Osteocyte (in vitro differentiated cells): ENCODE measurements at regions not wholly inside any gene's neighbourhood (a gene's known extent, or its start where the extent isn't known, plus 50 kb on each side); places are given as distances from the start of the nearest gene placed in this dataset.

Experiments used
- DNase-seq: peaks from one replicate; pipeline ENCODE4 v3.0.0; 2021; ENCODE audit warnings: mixed read lengths; ENCODE audit not compliant: unreplicated experiment; ENCODE audit errors: extremely low spot score
- H3K27ac Mint-ChIP-seq: one replicate; pipeline ENCODE4 v1.8.0; 2021; ENCODE audit warnings: mild to moderate bottlenecking, mixed read lengths; ENCODE audit not compliant: unreplicated experiment
- H3K27me3 Mint-ChIP-seq: one replicate; pipeline ENCODE4 v1.8.0; 2021; ENCODE audit warnings: mixed read lengths; ENCODE audit not compliant: unreplicated experiment
- H3K36me3 Mint-ChIP-seq: one replicate; pipeline ENCODE4 v1.8.0; 2021; ENCODE audit warnings: mixed read lengths; ENCODE audit not compliant: unreplicated experiment
- H3K4me1 Mint-ChIP-seq: one replicate; pipeline ENCODE4 v1.8.0; 2021; ENCODE audit warnings: mixed read lengths; ENCODE audit not compliant: unreplicated experiment
- H3K4me3 Mint-ChIP-seq: one replicate; pipeline ENCODE4 v1.8.0; 2021; ENCODE audit warnings: mild to moderate bottlenecking, moderate library complexity, mixed read lengths; ENCODE audit not compliant: unreplicated experiment
- H3K9me3 Mint-ChIP-seq: one replicate; pipeline ENCODE4 v1.8.0; 2021; ENCODE audit warnings: mixed read lengths; ENCODE audit not compliant: unreplicated experiment
- TF ChIP-seq, protein P1 (sequence below): fragments of 200-600 bp; sonication (generic); IDR thresholded peaks from 2 replicates; pipeline ENCODE4 v1.5.0; 2021; ENCODE audit warnings: antibody characterized with exemption, mild to moderate bottlenecking, moderate library complexity

DNA sequence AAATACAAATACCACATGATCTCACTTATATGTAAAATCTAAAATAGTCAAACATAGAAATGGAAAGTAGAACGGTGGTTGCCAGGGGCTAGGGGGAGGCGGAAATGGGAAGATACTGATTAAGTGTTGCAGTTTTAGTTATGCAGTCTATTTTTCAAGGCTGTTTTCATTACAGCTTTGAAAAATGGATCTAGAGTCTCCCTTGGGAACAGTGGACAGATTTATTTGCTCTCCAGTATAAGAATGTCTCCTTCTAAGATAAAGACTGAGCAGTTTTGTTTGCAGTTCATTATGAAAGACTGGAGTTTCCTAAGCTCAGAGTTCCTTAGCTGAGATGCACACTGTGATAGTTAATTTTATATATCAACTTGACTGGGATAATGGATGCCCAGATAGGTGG, 202.5 kb downstream of the KLHL28 start:
- no peaks in the 10 kb centered on the region for H3K36me3 Mint-ChIP-seq
- TF ChIP-seq, protein P1, sequence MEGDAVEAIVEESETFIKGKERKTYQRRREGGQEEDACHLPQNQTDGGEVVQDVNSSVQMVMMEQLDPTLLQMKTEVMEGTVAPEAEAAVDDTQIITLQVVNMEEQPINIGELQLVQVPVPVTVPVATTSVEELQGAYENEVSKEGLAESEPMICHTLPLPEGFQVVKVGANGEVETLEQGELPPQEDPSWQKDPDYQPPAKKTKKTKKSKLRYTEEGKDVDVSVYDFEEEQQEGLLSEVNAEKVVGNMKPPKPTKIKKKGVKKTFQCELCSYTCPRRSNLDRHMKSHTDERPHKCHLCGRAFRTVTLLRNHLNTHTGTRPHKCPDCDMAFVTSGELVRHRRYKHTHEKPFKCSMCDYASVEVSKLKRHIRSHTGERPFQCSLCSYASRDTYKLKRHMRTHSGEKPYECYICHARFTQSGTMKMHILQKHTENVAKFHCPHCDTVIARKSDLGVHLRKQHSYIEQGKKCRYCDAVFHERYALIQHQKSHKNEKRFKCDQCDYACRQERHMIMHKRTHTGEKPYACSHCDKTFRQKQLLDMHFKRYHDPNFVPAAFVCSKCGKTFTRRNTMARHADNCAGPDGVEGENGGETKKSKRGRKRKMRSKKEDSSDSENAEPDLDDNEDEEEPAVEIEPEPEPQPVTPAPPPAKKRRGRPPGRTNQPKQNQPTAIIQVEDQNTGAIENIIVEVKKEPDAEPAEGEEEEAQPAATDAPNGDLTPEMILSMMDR = no peak
- H3K27me3 Mint-ChIP-seq = no peaks in the 10 kb centered on the region
- no peak for DNase-seq
- H3K9me3 Mint-ChIP-seq = no peaks in the 10 kb centered on the region
- no peak overlapping the region for H3K4me3 Mint-ChIP-seq
- no peaks in the 10 kb centered on the region for H3K4me1 Mint-ChIP-seq
- H3K27ac Mint-ChIP-seq = no peak overlapping the region

DNA sequence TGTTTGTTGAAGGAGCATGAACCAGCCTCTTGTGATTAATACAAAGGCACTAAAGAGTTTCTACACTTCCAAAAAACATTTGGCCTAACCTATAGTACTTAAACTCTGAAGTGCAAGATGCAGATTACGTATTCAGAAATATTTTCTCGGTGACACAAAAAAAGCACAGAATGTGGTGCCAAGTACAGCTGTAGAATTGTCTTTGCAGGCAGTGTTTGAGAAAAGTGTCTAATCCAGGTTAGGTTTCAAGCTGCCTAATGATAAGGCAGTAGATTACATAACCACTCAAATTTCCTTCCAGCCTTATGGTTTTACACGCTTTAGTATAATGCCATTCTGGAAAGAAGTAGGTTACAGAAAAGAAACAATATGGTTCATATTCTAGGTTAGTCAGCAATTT, 205.2 kb downstream of the KLHL28 start:
- H3K27me3 Mint-ChIP-seq = no peaks in the 10 kb centered on the region
- H3K36me3 Mint-ChIP-seq = no peaks in the 10 kb centered on the region
- no peak overlapping the region for H3K4me3 Mint-ChIP-seq
- H3K9me3 Mint-ChIP-seq = no peaks in the 10 kb centered on the region
- H3K27ac Mint-ChIP-seq = no peak overlapping the region
- no peaks in the 10 kb centered on the region for H3K4me1 Mint-ChIP-seq
- TF ChIP-seq, protein P1 = no peak
- DNase-seq = no peak

DNA sequence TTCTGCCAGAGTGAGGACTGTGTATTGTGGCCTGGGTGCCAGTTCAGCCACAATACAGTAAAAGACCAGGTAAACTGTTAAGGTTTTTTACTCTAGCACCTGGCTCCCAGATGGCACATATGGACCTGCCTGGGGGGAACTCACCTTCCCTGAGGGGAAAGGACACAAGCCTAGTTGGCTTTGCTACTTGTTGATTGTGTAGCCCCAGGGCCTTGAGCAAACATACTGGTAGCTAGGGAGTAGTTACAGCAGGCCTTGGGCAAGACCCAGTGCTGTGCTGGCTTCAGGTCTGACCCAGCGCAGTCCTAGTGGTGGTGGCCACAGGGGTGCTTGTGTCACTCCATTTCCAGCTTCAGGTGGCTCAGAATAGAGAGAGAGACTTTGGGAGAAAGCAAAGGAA, 216.4 kb downstream of the KLHL28 start:
- Mint-ChIP-seq H3K4me3 (no peak overlapping the region), H3K27me3 (no peaks in the 10 kb centered on the region), H3K4me1 (no peaks in the 10 kb centered on the region), H3K27ac (no peak overlapping the region), H3K9me3 (peaks cover 13% of the 10 kb centered on the region), H3K36me3 (no peaks in the 10 kb centered on the region)
- DNase-seq = no peak
- TF ChIP-seq, protein P1 = no peak

DNA sequence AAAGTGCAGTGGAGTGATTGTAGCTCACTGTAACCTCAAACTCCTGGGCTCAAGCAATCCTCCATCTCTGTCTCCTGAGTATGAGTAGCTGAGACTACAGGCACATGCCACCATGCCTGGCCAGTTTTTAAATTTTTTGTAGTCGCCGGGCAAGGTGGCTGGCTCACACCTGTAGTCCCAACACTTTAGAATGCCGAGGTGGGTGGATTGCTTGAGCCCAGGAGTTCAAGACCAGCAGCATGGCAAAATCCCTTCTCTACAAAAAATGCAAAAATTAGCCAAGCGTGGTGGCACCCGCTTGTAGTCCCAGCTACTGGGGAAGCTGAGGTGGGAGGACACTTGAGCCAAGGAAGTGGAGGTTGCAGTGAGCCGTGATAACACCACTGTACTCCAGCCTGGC, 219.5 kb downstream of the KLHL28 start:
- TF ChIP-seq, protein P1 = no peak
- peaks cover 13% of the 10 kb centered on the region for H3K9me3 Mint-ChIP-seq
- no peaks in the 10 kb centered on the region for H3K27me3 Mint-ChIP-seq
- DNase-seq = no peak
- no peak overlapping the region for H3K27ac Mint-ChIP-seq
- H3K4me1 Mint-ChIP-seq = no peaks in the 10 kb centered on the region
- H3K4me3 Mint-ChIP-seq = no peak overlapping the region
- H3K36me3 Mint-ChIP-seq = no peaks in the 10 kb centered on the region

GRCh38 chr14:44741431-44741830, 220.3 kb downstream of the KLHL28 start:
- Mint-ChIP-seq H3K27me3 (no peaks in the 10 kb centered on the region), H3K4me1 (no peaks in the 10 kb centered on the region), H3K9me3 (peaks cover 13% of the 10 kb centered on the region), H3K36me3 (no peaks in the 10 kb centered on the region), H3K4me3 (no peak overlapping the region), H3K27ac (no peak overlapping the region)
- DNase-seq = no peak
- TF ChIP-seq, protein P1 = no peak
